ENCODE measurements at regions not wholly inside any gene's neighbourhood (a gene's known extent, or its start where the extent isn't known, plus 50 kb on each side); places are given as distances from the start of the nearest gene placed in this dataset.

DNA sequence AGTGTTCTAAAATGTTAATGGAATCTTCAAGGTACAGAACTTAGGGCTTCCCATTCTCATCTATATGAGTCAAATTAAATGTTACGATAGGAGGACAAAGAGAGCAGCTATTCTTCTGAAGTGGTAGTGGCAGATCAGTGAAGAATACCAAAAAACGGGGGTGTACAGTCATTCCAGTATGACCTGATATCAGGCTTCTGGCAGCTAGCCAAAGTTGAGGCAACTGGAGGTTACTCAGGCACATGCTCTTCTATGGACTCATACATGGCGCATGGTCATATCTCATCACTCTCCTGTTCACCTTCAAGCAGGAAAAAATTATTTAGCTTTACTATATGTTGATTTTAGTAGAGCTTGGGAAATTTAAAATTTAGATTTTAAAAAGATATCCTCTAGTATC is 1608.8 kb downstream of the GRIK2 start:
- 62% methylated on average over 3 of the region's 3 CpGs for WGBS, 2 donors
- Histone ChIP-seq H3K9me3 (no peaks in the 10 kb centered on the region), H3K27me3 (no peaks in the 10 kb centered on the region), H3K36me3 (no peaks in the 10 kb centered on the region), H3K4me3 (no peak overlapping the region), H3K27ac (no peak overlapping the region), H3K4me1 (no peaks in the 10 kb centered on the region)
- TF ChIP-seq, protein P1, sequence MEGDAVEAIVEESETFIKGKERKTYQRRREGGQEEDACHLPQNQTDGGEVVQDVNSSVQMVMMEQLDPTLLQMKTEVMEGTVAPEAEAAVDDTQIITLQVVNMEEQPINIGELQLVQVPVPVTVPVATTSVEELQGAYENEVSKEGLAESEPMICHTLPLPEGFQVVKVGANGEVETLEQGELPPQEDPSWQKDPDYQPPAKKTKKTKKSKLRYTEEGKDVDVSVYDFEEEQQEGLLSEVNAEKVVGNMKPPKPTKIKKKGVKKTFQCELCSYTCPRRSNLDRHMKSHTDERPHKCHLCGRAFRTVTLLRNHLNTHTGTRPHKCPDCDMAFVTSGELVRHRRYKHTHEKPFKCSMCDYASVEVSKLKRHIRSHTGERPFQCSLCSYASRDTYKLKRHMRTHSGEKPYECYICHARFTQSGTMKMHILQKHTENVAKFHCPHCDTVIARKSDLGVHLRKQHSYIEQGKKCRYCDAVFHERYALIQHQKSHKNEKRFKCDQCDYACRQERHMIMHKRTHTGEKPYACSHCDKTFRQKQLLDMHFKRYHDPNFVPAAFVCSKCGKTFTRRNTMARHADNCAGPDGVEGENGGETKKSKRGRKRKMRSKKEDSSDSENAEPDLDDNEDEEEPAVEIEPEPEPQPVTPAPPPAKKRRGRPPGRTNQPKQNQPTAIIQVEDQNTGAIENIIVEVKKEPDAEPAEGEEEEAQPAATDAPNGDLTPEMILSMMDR (IDR thresholded peaks at IDR 0.05) = no peak
- no peak for ATAC-seq
- intact Hi-C loops (cut with DNase I) = no loop called here
- FAIRE-seq = no peak
- no peak for DNase-seq

- WGBS, 2 donors = 40 to 44% methylated on average over 1 of the region's 1 CpG
- intact Hi-C loops (cut with DNase I) = no loop called here
- ATAC-seq (no peak), DNase-seq (no peak), FAIRE-seq (no peak)
- Histone ChIP-seq H3K36me3 (no peaks in the 10 kb centered on the region), H3K4me1 (no peaks in the 10 kb centered on the region), H3K4me3 (no peak overlapping the region), H3K9me3 (no peaks in the 10 kb centered on the region), H3K27ac (no peak overlapping the region), H3K27me3 (no peaks in the 10 kb centered on the region)
- TF ChIP-seq, protein P1 (IDR thresholded peaks at IDR 0.05) = no peak
Observed at GRCh38 chr6:103001724-103002123, 1608.2 kb downstream of the GRIK2 start.

DNA sequence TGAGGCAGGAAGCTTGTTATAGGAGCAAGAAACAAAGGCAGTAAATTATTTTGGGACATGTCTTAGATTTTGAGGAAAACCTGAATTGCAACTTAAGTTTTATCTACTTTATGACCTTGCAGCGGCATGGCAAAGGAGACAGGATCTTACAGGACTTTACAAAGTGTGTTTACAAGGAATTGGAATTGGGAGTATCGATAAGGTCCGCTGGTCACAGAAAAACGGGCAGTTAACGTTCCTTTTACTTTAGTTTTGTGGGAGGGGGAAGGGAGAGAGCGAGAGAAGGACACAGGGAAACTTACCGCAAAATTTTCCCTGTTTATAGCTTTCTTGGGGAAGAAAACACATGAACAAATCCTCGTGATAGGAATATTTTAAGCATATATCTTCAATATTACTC is 1607.2 kb downstream of the GRIK2 start:
- TF ChIP-seq, protein P1 (IDR thresholded peaks at IDR 0.05) = no peak
- 24 to 30% methylated on average over 8 of the region's 8 CpGs for WGBS, 2 donors
- Histone ChIP-seq H3K4me1 (no peaks in the 10 kb centered on the region), H3K9me3 (no peaks in the 10 kb centered on the region), H3K4me3 (no peak overlapping the region), H3K36me3 (no peaks in the 10 kb centered on the region), H3K27me3 (no peaks in the 10 kb centered on the region), H3K27ac (no peak overlapping the region)
- intact Hi-C loops (cut with DNase I) = no loop called here
- ATAC-seq = no peak
- FAIRE-seq = no peak
- DNase-seq = no peak

DNA sequence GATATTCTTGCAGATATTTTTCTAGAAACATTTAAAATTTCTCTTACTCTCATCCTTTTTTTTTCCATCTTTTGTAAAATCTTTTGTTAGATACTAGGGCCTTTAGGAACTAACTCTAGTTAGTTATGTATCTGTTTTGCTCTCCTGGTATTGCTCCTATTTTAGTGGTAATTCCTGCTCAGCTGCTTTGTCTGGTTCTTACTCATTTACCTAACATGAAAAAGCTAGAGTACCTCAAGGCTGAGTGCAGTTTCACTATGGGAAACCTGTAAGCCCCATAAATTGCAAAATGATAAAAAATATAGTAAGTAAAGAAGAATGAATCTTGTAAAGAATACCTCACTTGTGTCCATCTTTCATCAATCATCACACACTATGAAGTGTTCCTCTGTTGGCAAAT is 1602.0 kb downstream of the GRIK2 start:
- no peak for ATAC-seq
- TF ChIP-seq, protein P1 (IDR thresholded peaks at IDR 0.05) = no peak
- Histone ChIP-seq H3K27ac (no peak overlapping the region), H3K4me3 (no peak overlapping the region), H3K36me3 (no peaks in the 10 kb centered on the region), H3K9me3 (no peaks in the 10 kb centered on the region), H3K4me1 (no peaks in the 10 kb centered on the region), H3K27me3 (no peaks in the 10 kb centered on the region)
- DNase-seq = no peak
- no peak for FAIRE-seq
- intact Hi-C loops (cut with DNase I) = no loop called here

GRCh38 chr6:102994866-102995265 is 1601.4 kb downstream of the GRIK2 start:
- Histone ChIP-seq H3K4me3 (no peak overlapping the region), H3K4me1 (no peaks in the 10 kb centered on the region), H3K36me3 (no peaks in the 10 kb centered on the region), H3K27ac (no peak overlapping the region), H3K27me3 (no peaks in the 10 kb centered on the region), H3K9me3 (no peaks in the 10 kb centered on the region)
- 76 to 92% methylated on average over 1 of the region's 1 CpG for WGBS, 2 donors
- FAIRE-seq (no peak), ATAC-seq (no peak), DNase-seq (no peak)
- intact Hi-C loops (cut with DNase I) = no loop called here
- TF ChIP-seq, protein P1 (IDR thresholded peaks at IDR 0.05) = no peak

All from pancreas (tissue), 10 donors.